ENCODE measurements at regions not wholly inside any gene's neighbourhood (a gene's known extent, or its start where the extent isn't known, plus 50 kb on each side); places are given as distances from the start of the nearest gene placed in this dataset.
"Not testable (repeated sequence)": the region's sequence is repeated elsewhere in the genome, so short reads cannot be mapped to it uniquely, and the experiment has no call there.

DNA sequence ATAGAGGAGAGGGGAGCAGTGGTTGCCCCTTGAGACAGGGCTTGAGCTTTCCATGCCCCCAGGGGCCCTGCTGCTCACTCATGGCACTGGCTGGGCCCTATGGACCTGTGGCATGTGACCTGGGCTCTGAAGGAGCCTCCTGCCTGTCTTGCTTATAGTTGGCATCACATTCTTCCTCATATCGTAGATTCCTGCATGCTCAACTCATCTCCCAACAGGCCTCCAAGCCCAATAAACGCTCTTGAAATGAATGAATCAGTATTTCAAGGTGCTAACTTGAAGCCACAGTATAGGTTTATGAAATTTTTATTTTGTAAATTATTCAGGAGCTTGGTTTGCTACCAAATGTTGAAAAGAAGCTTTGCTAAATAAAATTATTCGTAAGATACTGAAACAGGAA lies 93.3 kb upstream of the SLC7A14 start:
- no peak for TF ChIP-seq ZNF8 (CRISPR knock-in tag; IDR thresholded peaks at IDR 0.05)
- TF ChIP-seq GLIS3 (CRISPR knock-in tag; IDR thresholded peaks at IDR 0.05), result no peak
- no peak for TF ChIP-seq TCF4 (CRISPR knock-in tag; IDR thresholded peaks at IDR 0.05; ENCODE audit: borderline replicate concordance)
- no peak for TF ChIP-seq PPARA (CRISPR knock-in tag; IDR thresholded peaks at IDR 0.05; ENCODE audit: borderline replicate concordance)
- TF ChIP-seq TOX (CRISPR knock-in tag; IDR thresholded peaks at IDR 0.05; ENCODE audit: borderline replicate concordance), result no peak
- no peak for TF ChIP-seq ZFP30 (CRISPR knock-in tag; IDR thresholded peaks at IDR 0.05)
- TF ChIP-seq, protein P1, sequence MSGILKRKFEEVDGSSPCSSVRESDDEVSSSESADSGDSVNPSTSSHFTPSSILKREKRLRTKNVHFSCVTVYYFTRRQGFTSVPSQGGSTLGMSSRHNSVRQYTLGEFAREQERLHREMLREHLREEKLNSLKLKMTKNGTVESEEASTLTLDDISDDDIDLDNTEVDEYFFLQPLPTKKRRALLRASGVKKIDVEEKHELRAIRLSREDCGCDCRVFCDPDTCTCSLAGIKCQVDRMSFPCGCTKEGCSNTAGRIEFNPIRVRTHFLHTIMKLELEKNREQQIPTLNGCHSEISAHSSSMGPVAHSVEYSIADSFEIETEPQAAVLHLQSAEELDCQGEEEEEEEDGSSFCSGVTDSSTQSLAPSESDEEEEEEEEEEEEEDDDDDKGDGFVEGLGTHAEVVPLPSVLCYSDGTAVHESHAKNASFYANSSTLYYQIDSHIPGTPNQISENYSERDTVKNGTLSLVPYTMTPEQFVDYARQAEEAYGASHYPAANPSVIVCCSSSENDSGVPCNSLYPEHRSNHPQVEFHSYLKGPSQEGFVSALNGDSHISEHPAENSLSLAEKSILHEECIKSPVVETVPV (CRISPR knock-in tag; IDR thresholded peaks at IDR 0.05), result no peak
- TF ChIP-seq ZC3H10 (CRISPR knock-in tag; IDR thresholded peaks at IDR 0.05), result no peak
- no peak for TF ChIP-seq ZNF70 (CRISPR knock-in tag; IDR thresholded peaks at IDR 0.05)
- TF ChIP-seq ESRRG (CRISPR knock-in tag; IDR thresholded peaks at IDR 0.05), result no peak
- no peak for TF ChIP-seq ISL1 (CRISPR knock-in tag; IDR thresholded peaks at IDR 0.05)
- TF ChIP-seq, protein P2, sequence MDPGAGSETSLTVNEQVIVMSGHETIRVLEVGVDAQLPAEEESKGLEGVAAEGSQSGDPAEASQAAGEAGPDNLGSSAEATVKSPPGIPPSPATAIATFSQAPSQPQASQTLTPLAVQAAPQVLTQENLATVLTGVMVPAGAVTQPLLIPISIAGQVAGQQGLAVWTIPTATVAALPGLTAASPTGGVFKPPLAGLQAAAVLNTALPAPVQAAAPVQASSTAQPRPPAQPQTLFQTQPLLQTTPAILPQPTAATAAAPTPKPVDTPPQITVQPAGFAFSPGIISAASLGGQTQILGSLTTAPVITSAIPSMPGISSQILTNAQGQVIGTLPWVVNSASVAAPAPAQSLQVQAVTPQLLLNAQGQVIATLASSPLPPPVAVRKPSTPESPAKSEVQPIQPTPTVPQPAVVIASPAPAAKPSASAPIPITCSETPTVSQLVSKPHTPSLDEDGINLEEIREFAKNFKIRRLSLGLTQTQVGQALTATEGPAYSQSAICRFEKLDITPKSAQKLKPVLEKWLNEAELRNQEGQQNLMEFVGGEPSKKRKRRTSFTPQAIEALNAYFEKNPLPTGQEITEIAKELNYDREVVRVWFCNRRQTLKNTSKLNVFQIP (CRISPR knock-in tag; IDR thresholded peaks at IDR 0.05; ENCODE audit: borderline replicate concordance, low read depth), result no peak
- TF ChIP-seq ZNF565 (CRISPR knock-in tag; conservative IDR thresholded peaks at IDR 0.05; ENCODE audit: low read depth), result no peak
- TF ChIP-seq, protein P3, sequence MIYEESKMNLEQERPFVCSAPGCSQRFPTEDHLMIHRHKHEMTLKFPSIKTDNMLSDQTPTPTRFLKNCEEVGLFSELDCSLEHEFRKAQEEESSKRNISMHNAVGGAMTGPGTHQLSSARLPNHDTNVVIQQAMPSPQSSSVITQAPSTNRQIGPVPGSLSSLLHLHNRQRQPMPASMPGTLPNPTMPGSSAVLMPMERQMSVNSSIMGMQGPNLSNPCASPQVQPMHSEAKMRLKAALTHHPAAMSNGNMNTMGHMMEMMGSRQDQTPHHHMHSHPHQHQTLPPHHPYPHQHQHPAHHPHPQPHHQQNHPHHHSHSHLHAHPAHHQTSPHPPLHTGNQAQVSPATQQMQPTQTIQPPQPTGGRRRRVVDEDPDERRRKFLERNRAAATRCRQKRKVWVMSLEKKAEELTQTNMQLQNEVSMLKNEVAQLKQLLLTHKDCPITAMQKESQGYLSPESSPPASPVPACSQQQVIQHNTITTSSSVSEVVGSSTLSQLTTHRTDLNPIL (CRISPR knock-in tag; IDR thresholded peaks at IDR 0.05; ENCODE audit: low read depth), result no peak
- TF ChIP-seq ARNTL (CRISPR knock-in tag; IDR thresholded peaks at IDR 0.05; ENCODE audit: borderline replicate concordance, low read depth), result no peak
- TF ChIP-seq, protein P4, sequence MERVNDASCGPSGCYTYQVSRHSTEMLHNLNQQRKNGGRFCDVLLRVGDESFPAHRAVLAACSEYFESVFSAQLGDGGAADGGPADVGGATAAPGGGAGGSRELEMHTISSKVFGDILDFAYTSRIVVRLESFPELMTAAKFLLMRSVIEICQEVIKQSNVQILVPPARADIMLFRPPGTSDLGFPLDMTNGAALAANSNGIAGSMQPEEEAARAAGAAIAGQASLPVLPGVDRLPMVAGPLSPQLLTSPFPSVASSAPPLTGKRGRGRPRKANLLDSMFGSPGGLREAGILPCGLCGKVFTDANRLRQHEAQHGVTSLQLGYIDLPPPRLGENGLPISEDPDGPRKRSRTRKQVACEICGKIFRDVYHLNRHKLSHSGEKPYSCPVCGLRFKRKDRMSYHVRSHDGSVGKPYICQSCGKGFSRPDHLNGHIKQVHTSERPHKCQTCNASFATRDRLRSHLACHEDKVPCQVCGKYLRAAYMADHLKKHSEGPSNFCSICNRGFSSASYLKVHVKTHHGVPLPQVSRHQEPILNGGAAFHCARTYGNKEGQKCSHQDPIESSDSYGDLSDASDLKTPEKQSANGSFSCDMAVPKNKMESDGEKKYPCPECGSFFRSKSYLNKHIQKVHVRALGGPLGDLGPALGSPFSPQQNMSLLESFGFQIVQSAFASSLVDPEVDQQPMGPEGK (CRISPR knock-in tag; IDR thresholded peaks at IDR 0.05; ENCODE audit: borderline replicate concordance), result no peak
- no peak for TF ChIP-seq ZFP3 (CRISPR knock-in tag; IDR thresholded peaks at IDR 0.05)
- TF ChIP-seq SNAI2 (CRISPR knock-in tag; IDR thresholded peaks at IDR 0.05), result no peak
- no peak for ATAC-seq

DNA sequence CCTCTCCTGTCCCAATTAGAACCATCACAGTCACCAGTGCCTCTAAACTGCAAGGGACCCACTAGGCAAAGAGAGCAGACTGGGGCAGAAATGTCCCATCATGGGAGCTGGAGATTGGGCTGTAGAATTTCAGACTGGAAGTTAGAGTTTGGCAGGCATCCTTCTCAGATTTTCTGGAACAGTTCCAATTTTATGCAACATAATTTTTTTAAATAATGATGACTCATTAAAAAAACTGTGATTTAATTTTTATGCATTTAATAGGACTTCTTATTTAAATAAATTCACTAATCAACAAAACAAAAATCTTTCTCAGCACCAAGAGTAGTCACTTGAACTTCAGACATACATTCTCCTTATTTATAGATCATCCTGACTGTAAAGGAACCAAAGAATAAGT lies 84.6 kb upstream of the SLC7A14 start:
- TF ChIP-seq ZFP30 (CRISPR knock-in tag; IDR thresholded peaks at IDR 0.05) (no peak), ZNF565 (CRISPR knock-in tag; conservative IDR thresholded peaks at IDR 0.05; ENCODE audit: low read depth) (no peak), ZNF8 (CRISPR knock-in tag; IDR thresholded peaks at IDR 0.05) (no peak), RARB (CRISPR knock-in tag; IDR thresholded peaks at IDR 0.05) (no peak), PPARA (CRISPR knock-in tag; IDR thresholded peaks at IDR 0.05; ENCODE audit: borderline replicate concordance) (no peak), ARNTL (CRISPR knock-in tag; IDR thresholded peaks at IDR 0.05; ENCODE audit: borderline replicate concordance, low read depth) (no peak), ISL1 (CRISPR knock-in tag; IDR thresholded peaks at IDR 0.05) (no peak), TCF4 (CRISPR knock-in tag; IDR thresholded peaks at IDR 0.05; ENCODE audit: borderline replicate concordance) (no peak), GLIS3 (CRISPR knock-in tag; IDR thresholded peaks at IDR 0.05) (no peak)
- TF ChIP-seq, protein P2 (CRISPR knock-in tag; IDR thresholded peaks at IDR 0.05; ENCODE audit: borderline replicate concordance, low read depth), result no peak
- TF ChIP-seq, protein P3 (CRISPR knock-in tag; IDR thresholded peaks at IDR 0.05; ENCODE audit: low read depth), result no peak
- TF ChIP-seq, protein P1 (CRISPR knock-in tag; IDR thresholded peaks at IDR 0.05), result no peak
- TF ChIP-seq, protein P4 (CRISPR knock-in tag; IDR thresholded peaks at IDR 0.05; ENCODE audit: borderline replicate concordance), result no peak
- no peak for ATAC-seq

DNA sequence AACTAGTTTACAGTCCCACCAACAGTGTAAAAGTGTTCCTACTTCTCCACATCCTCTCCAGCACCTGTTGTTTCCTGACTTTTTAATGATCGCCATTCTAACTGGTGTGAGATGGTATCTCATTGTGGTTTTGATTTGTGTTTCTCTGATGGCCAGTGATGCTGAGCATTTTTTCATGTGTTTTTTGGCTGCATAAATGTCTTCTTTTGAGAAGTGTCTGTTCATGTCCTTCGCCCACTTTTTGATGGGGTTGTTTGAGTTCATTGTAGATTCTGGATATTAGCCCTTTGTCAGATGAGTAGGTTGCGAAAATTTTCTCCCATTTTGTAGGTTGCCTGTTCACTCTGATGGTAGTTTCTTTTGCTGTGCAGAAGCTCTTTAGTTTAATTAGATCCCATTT lies 77.1 kb upstream of the SLC7A14 start:
- not testable (repeated sequence) for ATAC-seq

All from SK-N-SH treated with all-trans-retinoic acid at 6 μM for 48 hours (cell line).